ENCODE measurements at regions not wholly inside any gene's neighbourhood (a gene's known extent, or its start where the extent isn't known, plus 50 kb on each side); places are given as distances from the start of the nearest gene placed in this dataset.

DNA sequence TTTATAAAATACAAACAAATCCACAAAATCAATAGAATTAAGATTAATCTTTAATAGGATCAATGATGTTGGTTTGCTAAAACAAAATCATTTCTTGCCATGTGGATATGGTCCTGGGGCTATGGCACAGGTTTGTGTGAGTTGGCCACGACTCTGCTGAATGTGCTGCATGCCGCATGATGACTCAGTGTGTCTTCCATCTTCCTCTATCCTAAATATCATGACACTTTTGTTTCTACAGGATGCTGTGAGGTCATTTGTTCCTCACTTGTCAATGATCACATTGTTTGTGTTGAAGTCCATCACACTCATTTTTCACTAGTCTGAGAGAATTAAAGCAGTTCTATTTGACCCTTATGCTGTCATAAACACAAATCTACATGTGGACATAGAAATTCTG lies 167.2 kb upstream of the ZBED5 start (continued):
- TF ChIP-seq CTCF (IDR thresholded peaks at IDR 0.05; ENCODE audit: control extremely low read depth in 1 of 3, insufficient read depth in 1 of 3, low read depth in 1 of 3, low read length in 3 of 3) (no peak), ASH2L (IDR thresholded peaks at IDR 0.05; ENCODE audit: low read length) (no peak), JUND (IDR thresholded peaks at IDR 0.05; ENCODE audit: low read length) (no peak), CBX8 (IDR thresholded peaks at IDR 0.05; ENCODE audit: borderline replicate concordance, low read depth, low read length) (no peak), CEBPB (IDR thresholded peaks at IDR 0.05; ENCODE audit: low read depth, low read length) (no peak)

Measured in H1 (cell line).